Suppressor macrophage (primary cell): ENCODE measurements at regions not wholly inside any gene's neighbourhood (a gene's known extent, or its start where the extent isn't known, plus 50 kb on each side); places are given as distances from the start of the nearest gene placed in this dataset.
"Not testable (repeated sequence)": the region's sequence is repeated elsewhere in the genome, so short reads cannot be mapped to it uniquely, and the experiment has no call there.

Experiments
- DNase-seq, 4 experiments: peaks; one replicate each; pipeline ENCODE4 v3.0.0-alpha.2; 2020 to 2022

DNA sequence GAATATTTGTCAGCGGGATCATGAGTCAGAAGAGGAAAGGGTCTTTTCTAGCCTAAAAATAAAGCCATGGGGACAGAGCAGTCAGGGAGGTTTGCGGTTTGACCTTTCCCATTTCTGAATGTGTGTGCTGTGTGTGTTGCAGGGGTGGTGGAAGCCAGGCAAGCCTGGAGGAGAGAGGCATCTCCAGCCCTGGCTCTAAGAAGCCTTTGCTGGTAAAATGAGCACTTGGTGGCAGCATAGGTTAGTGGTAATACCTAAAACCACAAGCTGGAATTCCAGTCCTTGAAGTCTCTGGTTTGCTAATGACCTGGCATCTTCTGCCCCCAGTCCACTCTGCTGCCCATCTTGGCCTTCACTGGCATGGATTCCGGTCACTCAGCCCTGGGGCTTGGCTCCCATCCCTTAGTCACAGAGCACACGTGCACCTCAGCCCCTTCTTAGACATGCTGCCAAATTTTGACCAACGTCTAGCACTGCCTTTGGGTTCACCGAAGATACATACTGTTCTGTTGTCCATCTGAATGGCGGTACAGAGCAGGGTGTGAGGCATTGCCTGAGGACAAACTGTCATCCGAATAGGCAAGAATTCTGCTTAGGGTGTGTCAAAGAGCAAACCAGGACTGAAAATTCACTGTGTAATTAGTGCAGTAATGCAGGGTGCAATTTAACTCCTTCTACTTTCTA lies 52.7 kb downstream of the KCNA5 start:
- DNase-seq: no peak

DNA sequence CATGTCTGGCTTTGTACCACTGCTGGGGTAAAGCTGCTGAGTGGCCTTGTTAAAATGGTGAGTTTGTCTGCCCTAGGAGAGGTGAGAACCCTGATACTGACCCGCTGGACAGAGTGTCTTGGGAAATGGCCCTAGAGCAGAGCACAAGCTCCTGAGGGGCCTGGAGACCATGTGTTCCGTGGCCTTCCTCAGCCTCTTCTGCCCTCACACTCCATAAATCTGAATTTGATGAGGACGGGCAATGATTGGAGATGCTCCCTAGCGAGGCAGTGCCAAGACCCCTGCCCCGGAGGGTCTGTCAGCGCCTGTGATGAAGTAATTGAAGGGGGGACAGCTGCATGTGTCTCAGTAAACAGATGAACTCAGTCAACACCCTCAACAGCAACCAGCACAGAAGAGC lies 54.1 kb downstream of the KCNA5 start:
- no peak for DNase-seq

DNA sequence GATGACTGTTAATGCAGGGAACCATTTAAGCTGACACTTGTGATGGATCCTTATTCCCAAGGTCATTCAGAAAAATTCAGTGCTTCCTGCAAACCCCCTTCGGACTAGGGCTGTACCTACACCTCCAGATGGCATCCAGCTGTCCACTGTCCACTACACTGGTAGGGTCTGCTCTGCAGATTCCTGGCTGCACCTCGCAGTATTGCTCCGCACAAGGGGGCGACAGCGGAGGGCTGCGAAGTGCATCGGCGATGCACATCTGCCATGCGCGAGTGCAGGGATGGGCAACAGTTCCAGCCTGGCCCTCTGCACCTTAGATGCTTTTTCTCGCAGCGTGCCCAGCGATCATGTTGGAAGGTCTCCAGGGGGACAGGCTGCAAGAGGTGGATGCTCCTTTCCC lies 55.5 kb downstream of the KCNA5 start:
- no peak for DNase-seq

GRCh38 chr12:5099591-5099990 lies 55.9 kb downstream of the KCNA5 start:
- no peak for DNase-seq

DNA sequence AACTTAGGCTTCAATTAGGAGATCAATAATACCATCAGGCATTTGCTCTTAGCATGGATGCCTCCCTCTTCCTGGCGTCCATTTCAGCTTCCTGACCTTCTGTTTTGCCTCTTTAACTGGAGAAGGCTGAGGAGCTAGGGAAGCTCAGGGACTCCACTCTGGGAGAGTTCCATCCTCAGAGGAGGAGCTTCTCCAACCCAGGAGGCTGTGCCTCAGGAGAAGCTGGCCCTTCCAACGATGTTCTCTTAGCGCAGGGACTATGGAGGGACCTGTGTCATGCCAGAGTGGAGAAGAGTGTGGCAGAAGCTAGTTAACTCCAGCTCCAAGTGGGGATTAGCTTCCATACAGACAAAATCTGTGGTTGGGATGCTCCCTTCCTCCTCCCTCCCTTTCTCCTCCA lies 58.0 kb downstream of the KCNA5 start:
- DNase-seq: no peak

DNA sequence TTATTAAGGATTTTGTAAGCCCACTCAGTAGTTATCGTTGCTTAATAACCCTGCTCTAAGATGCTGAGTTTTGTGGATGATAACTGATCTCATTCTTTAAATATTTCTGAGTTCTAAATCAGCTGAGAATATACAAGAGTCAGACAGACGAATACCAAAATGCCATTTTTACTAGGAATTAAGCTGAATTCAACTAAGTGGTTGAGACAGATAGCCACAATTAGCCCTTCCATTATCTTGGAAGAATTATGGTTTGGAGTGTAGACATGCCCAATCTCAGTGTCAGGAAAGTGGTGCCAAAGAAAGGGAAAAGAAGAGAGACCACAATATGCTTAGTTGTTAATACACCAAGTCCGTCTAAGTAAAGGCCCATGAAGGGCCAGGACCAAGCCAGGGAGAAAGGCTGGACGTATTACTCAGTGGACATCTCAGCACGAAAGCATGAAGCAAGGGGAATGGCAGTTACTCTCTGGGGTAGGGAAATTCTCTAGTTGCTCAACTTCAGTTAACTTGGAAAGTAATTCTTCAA lies 58.6 kb downstream of the KCNA5 start:
- DNase-seq: no peak

GRCh38 chr12:5102806-5103205 lies 59.1 kb downstream of the KCNA5 start:
- no peak for DNase-seq

- DNase-seq: no peak
Observed at GRCh38 chr12:5110345-5110744, 66.7 kb downstream of the KCNA5 start.

DNA sequence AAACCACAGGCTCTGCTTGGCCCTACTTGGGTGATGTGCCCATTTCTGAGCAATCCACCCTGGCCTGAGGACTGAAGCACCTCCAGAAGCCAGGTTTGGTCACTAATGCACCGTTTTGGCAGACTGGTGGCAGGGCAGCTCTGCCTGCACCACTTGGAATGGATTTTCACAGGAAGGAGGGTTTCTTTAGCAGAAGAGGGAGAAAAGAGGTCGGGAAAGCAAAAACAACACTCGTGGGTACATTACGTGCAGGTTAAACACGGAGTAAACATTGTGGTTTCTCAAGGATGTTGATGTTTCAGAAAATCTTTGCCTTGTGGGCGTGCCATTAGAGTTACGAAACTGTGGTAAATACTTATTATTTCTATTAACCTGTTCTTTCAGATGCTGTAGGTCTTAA lies 70.8 kb downstream of the KCNA5 start:
- DNase-seq: no peak

- not testable (repeated sequence) for DNase-seq
Observed at GRCh38 chr12:5121784-5122183, 78.1 kb downstream of the KCNA5 start.

GRCh38 chr12:5122256-5122831 lies 78.7 kb downstream of the KCNA5 start:
- not testable (repeated sequence) for DNase-seq

DNA sequence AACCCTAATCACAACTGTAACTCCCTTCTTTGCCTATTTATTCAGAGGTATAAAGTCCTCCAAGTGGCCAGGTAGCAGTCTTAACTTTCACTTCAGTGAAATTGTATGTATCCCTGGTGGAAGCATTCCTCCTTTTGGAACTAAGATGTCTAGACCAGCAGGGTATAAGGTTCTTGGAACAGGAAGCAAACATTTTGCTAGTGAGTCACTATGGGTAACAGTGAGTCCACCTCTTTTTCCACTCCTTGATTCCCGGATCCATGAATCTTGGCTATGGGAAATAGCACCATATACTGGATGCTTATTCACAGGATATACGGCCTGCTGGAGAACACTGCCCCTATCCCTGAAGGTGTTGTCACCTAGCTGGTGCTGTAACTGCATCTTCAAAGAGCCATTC lies 80.2 kb downstream of the KCNA5 start:
- DNase-seq: no peak

DNA sequence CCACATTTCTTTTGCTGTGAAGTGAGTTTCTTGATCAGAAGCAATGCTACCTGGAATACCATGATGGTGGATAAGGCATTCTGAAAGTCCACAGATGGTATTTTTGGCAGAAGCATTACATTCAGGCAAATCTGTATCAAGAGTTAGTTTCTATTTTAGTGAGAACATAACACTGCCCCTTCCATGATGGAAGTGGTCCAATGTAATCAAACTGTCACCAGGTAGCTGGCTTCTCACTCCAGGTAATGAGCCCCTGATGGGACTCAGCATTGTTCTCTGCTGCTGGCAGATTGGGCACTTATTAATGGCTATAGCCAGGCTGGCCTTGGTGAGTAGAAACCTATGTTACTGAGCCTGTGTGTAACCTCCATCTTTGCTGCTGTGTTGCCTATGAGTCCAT lies 80.7 kb downstream of the KCNA5 start:
- no peak for DNase-seq

- DNase-seq: no peak
Observed at GRCh38 chr12:5134861-5135525, 91.3 kb downstream of the KCNA5 start.

- DNase-seq: no peak
Observed at GRCh38 chr12:5138256-5138655, 94.6 kb downstream of the KCNA5 start.

DNA sequence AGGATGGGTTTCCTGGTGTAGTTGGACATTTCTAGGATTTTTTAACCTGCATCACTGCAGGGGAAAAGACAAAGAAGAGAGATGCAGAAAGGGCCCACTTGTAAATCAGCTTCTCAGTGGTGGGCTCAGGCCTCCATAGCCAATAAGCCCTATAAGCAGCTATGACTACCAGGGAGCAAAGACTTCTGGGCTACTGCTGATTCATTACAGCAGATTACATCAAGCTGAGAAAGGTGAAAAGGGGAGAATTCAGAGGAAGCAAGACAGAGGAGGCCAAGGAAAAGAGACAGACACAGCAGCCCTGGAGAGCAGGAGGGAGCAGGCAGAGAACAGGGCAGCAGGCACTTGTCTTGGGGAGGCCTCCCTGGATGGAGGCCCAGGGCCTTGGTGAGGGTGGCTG lies 95.2 kb downstream of the KCNA5 start:
- no peak for DNase-seq

GRCh38 chr12:5139751-5140150 lies 96.1 kb downstream of the KCNA5 start:
- DNase-seq: no peak

DNA sequence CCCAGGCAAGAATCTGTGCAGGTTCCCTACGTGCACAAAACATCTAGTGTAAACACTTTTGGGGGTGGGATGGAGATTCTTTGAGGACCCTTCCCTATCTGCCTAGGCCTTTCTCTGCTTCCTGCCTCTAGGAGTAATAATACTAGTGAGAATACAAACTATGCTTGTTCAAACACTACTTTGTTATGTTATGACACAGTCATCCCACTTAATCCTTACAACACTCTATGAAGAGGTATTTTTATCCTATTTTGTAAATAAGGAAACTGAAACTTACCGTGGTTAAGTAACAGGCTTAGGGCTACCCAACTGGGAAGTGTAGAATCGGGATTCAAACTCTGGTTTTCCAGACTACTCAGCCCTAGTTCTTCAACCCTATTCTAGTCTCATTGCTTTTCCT lies 96.5 kb downstream of the KCNA5 start:
- peak in 1 of 4 experiments; percentile 7 for DNase-seq

- no peak for DNase-seq
Observed at GRCh38 chr12:5148880-5149279, 105.2 kb downstream of the KCNA5 start.

- DNase-seq: no peak
Observed at GRCh38 chr12:5154091-5154490, 110.4 kb downstream of the KCNA5 start.

- no peak for DNase-seq
Observed at GRCh38 chr12:5155866-5156265, 112.2 kb downstream of the KCNA5 start.

DNA sequence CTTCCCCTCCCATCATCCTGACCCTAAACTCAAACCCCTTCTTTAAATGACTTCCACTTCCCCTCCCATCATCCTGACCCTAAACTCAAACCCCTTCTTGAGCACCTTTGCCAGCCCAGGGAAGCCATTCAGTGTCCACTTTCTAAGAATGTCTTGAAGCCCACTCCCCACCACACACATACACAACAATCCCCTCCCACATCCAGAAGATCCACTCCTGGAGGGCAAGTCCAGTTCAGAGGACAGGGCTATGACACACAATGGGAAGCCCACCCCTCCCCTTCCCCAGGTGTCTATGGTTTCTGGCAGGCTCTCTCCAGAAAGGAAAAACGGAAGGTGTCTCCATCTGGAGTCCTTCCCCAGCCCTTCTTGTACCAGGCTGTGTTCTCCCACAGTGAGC lies 117.1 kb downstream of the KCNA5 start:
- DNase-seq: no peak

DNA sequence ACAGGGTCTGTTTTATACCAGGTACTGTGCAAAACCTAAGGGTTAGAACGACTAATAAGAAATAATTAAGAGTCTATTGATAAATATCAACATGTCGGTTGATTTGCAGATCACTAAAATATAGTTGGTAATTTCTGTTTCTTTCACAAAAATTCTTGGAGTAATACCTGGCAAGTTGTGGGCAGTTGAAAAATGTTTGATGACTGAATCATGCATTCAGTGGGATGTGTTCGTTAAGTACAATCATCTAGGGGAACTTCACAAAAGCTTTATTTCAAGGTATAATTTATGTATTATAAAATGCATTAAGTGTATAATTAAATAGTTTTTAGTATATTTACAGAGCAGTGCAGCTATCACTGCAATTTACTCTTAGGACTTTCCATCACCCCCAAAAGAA lies 120.0 kb downstream of the KCNA5 start:
- no peak for DNase-seq
